ENCODE measurements at regions not wholly inside any gene's neighbourhood (a gene's known extent, or its start where the extent isn't known, plus 50 kb on each side); places are given as distances from the start of the nearest gene placed in this dataset.
"Not testable (repeated sequence)": the region's sequence is repeated elsewhere in the genome, so short reads cannot be mapped to it uniquely, and the experiment has no call there.

- no peak for DNase-seq
Observed at GRCh38 chr7:8938044-8938805, 504.8 kb downstream of the NXPH1 start.

GRCh38 chr7:8939446-8939845 lies 506.0 kb downstream of the NXPH1 start:
- DNase-seq = no peak

- DNase-seq = no peak
Observed at GRCh38 chr7:8963722-8964121, 530.3 kb downstream of the NXPH1 start.

- no peak for DNase-seq
Observed at GRCh38 chr7:8965177-8965576, 531.8 kb downstream of the NXPH1 start.

GRCh38 chr7:8973601-8974000 lies 540.2 kb downstream of the NXPH1 start:
- no peak for DNase-seq

GRCh38 chr7:8975681-8976080 lies 542.3 kb downstream of the NXPH1 start:
- DNase-seq = no peak

- no peak for DNase-seq
Observed at GRCh38 chr7:8982338-8982992, 549.1 kb downstream of the NXPH1 start.

GRCh38 chr7:8985255-8985654 lies 551.8 kb downstream of the NXPH1 start:
- DNase-seq = no peak

GRCh38 chr7:8988267-8988666 lies 554.9 kb downstream of the NXPH1 start:
- no peak for DNase-seq

- no peak for DNase-seq
Observed at GRCh38 chr7:8991159-8991558, 557.8 kb downstream of the NXPH1 start.

- DNase-seq = no peak
Observed at GRCh38 chr7:8998762-8999161, 565.4 kb downstream of the NXPH1 start.

GRCh38 chr7:9013940-9014339 lies 580.5 kb downstream of the NXPH1 start:
- no peak for DNase-seq

GRCh38 chr7:9017286-9017685 lies 583.9 kb downstream of the NXPH1 start:
- DNase-seq = no peak

- DNase-seq = no peak
Observed at GRCh38 chr7:9022456-9022855, 589.0 kb downstream of the NXPH1 start.

GRCh38 chr7:9023675-9024294 lies 590.4 kb downstream of the NXPH1 start:
- DNase-seq = no peak

GRCh38 chr7:9026121-9026520 lies 592.7 kb downstream of the NXPH1 start:
- no peak for DNase-seq

- DNase-seq = no peak
Observed at GRCh38 chr7:9028012-9028411, 594.6 kb downstream of the NXPH1 start.

GRCh38 chr7:9029681-9030530 lies 596.5 kb downstream of the NXPH1 start:
- DNase-seq = peak in 1 of 2 experiments; percentile 66

GRCh38 chr7:9030976-9031375 lies 597.6 kb downstream of the NXPH1 start:
- peak in 1 of 2 experiments; percentile 22 for DNase-seq

GRCh38 chr7:9031386-9031785 lies 598.0 kb downstream of the NXPH1 start:
- no peak for DNase-seq

GRCh38 chr7:9036080-9036479 lies 602.7 kb downstream of the NXPH1 start:
- DNase-seq = no peak

- no peak for DNase-seq
Observed at GRCh38 chr7:9071160-9071762, 637.9 kb downstream of the NXPH1 start.

- not testable (repeated sequence) for DNase-seq
Observed at GRCh38 chr7:9075774-9076173, 642.4 kb downstream of the NXPH1 start.
